Choroid plexus epithelial cell (primary cell): ENCODE measurements at regions not wholly inside any gene's neighbourhood (a gene's known extent, or its start where the extent isn't known, plus 50 kb on each side); places are given as distances from the start of the nearest gene placed in this dataset.
A peak's percentile ranks its signal among the peaks of the same experiment; 100 is the strongest.

Source experiments
- DNase-seq: peaks from one replicate; pipeline ENCODE4 v3.0.0-alpha.2; 2010; ENCODE audit warnings: low read depth
- H3K4me3 ChIP-seq: 2 replicates; pipeline ENCODE4 v1.5.1; 2011; ENCODE audit warnings: low read depth, mild to moderate bottlenecking, control low read depth, low read length, moderate library complexity
- TF ChIP-seq, protein P1 (sequence below): conservative IDR thresholded peaks from 2 replicates; pipeline ENCODE4 v1.5.1; 2011; ENCODE audit warnings: low read depth, mild to moderate bottlenecking, control low read depth, inconsistent platforms, low read length, moderate library complexity

- TF ChIP-seq, protein P1, sequence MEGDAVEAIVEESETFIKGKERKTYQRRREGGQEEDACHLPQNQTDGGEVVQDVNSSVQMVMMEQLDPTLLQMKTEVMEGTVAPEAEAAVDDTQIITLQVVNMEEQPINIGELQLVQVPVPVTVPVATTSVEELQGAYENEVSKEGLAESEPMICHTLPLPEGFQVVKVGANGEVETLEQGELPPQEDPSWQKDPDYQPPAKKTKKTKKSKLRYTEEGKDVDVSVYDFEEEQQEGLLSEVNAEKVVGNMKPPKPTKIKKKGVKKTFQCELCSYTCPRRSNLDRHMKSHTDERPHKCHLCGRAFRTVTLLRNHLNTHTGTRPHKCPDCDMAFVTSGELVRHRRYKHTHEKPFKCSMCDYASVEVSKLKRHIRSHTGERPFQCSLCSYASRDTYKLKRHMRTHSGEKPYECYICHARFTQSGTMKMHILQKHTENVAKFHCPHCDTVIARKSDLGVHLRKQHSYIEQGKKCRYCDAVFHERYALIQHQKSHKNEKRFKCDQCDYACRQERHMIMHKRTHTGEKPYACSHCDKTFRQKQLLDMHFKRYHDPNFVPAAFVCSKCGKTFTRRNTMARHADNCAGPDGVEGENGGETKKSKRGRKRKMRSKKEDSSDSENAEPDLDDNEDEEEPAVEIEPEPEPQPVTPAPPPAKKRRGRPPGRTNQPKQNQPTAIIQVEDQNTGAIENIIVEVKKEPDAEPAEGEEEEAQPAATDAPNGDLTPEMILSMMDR, result peak; percentile 50
- peak; percentile 34 for DNase-seq
- H3K4me3 ChIP-seq, result no peak overlapping the region
These were observed 50.0 kb downstream of the SPRING1 start for GRCh38 chr12:116687888-116688287.

DNA sequence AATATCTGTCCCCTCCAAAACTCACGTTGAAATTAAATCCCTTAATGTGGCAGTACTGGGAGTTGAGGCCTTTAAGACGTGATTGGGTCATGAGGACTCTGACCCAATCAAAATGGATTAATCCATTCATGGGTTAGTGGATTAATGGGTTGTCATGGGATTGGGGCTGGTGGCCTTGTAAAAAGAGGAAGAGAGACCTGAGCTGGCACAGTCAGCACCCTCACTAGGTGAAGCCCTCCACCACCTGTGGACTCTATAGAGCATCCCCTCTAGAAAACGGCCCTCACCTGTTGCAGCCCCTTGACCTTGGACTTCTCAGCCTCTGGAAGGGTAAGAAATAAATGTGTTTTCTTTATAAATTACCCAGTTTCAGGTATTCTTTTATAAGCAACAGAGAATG, 53.0 kb downstream of the SPRING1 start:
- H3K4me3 ChIP-seq, result no peak overlapping the region
- TF ChIP-seq, protein P1, result no peak
- no peak for DNase-seq

DNA sequence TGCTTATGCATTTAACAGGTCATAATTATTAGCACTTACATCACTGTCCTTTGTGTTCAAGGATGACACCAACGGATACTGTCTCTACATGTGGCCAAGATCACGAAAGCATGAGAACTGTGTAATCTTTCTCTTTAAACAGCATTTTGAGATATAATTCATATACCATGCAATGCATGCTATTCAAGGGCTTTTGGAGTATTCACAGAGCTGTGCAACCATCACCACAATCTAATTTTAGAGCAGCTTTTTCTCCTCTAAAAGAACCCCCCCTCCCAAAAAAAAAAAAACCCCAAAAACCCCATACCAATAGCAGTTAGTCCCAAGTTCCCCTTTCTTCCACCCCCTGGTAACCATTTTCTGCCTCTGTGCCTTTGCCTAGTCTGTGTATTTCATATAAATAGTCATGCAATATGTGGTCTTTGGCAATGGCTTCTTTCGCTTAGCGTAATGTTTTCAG, 60.6 kb downstream of the SPRING1 start:
- TF ChIP-seq, protein P1, result no peak
- H3K4me3 ChIP-seq, result no peak overlapping the region
- DNase-seq, result no peak

GRCh38 chr12:116675339-116676107, 62.3 kb downstream of the SPRING1 start:
- no peak for DNase-seq
- no peak overlapping the region for H3K4me3 ChIP-seq
- TF ChIP-seq, protein P1, result no peak

DNA sequence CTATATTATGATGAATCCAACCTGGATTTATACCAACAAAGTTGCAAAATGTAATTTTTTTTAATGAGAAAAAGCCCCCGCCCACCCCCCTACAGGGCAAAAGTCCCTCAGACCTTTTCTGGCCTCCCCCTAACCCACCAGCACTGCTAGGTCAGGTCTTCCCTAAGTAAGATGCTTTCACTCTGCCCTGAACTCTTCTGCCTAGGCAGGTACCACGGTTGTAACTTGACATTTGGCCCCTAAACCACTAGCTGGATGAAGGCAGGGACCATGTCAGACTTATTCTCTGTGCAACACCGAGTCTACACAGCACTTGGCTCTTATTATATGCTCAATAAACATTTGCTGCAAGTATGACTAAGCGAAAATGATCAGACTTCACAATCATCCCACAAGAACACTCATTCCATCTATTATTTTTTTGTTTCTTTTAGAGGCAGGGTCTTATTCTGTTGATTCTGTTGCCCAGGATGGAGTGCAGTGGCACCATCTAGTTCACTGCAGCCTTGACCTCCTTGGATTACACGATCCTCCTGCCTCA, 63.2 kb downstream of the SPRING1 start:
- DNase-seq, result peak; percentile 35
- H3K4me3 ChIP-seq, result no peak overlapping the region
- TF ChIP-seq, protein P1, result no peak

GRCh38 chr12:116673681-116674111, 64.2 kb downstream of the SPRING1 start:
- TF ChIP-seq, protein P1, result peak; percentile 22
- H3K4me3 ChIP-seq, result no peak overlapping the region
- DNase-seq, result no peak
